ENCODE measurements at regions not wholly inside any gene's neighbourhood (a gene's known extent, or its start where the extent isn't known, plus 50 kb on each side); places are given as distances from the start of the nearest gene placed in this dataset.

- CTCF ChIA-PET (ENCODE audit: unreplicated experiment): no interaction called here
- TF ChIP-seq CTCF (conservative IDR thresholded peaks at IDR 0.05; ENCODE audit: low read length): no peak
- TF ChIP-seq EZH2phosphoT487 (IDR thresholded peaks at IDR 0.05; ENCODE audit: borderline replicate concordance, low read depth, low read length): no peak
- BruUV-seq (replicated peaks): no TSS peak
- Histone ChIP-seq H3K36me3 (ENCODE audit: insufficient read depth, low read length) (no peaks in the 10 kb centered on the region), H3K9me2 (ENCODE audit: insufficient read depth, low read length) (no peaks in the 10 kb centered on the region), H3K9me3 (ENCODE audit: low read length) (peaks cover 5% of the 10 kb centered on the region; the same call in 1 of the 2 replicates), H3K4me3 (ENCODE audit: low read depth, low read length, poor library complexity, severe bottlenecking) (no peak overlapping the region), H2AFZ (ENCODE audit: low read length) (no peak overlapping the region), H3K79me2 (ENCODE audit: insufficient read depth, low read depth, low read length) (no peaks in the 10 kb centered on the region), H3K4me2 (ENCODE audit: low read length) (no peak overlapping the region), H3K27ac (ENCODE audit: low read depth, low read length, poor library complexity, severe bottlenecking) (no peak overlapping the region), H3K4me1 (ENCODE audit: insufficient read depth, low read length, poor library complexity, severe bottlenecking) (no peaks in the 10 kb centered on the region), H4K20me1 (ENCODE audit: insufficient read depth, low read length) (no peaks in the 10 kb centered on the region)
- DNase-seq (ENCODE audit: low spot score): no peak
- intact Hi-C loops (cut with micrococcal nuclease; ENCODE audit: unreplicated experiment): no loop called here
- POLR2A ChIA-PET: interaction anchor here (0.5 to 0.7 kb wide), 2 partner anchors 246 to 788 kb away, joined by 3 read pairs; no protein-coding TSS in a partner anchor
These were observed 337.9 kb upstream of the KITLG start for GRCh38 chr12:88918161-88918560.

GRCh38 chr12:88914967-88915366, 334.7 kb upstream of the KITLG start:
- Histone ChIP-seq H3K36me3 (ENCODE audit: insufficient read depth, low read length) (no peaks in the 10 kb centered on the region), H3K4me2 (ENCODE audit: low read length) (no peak overlapping the region), H3K9me3 (ENCODE audit: low read length) (peaks cover 5% of the 10 kb centered on the region; the same call in 1 of the 2 replicates), H4K20me1 (ENCODE audit: insufficient read depth, low read length) (no peaks in the 10 kb centered on the region), H3K79me2 (ENCODE audit: insufficient read depth, low read depth, low read length) (no peaks in the 10 kb centered on the region), H2AFZ (ENCODE audit: low read length) (no peak overlapping the region), H3K4me3 (ENCODE audit: low read depth, low read length, poor library complexity, severe bottlenecking) (no peak overlapping the region), H3K9me2 (ENCODE audit: insufficient read depth, low read length) (no peaks in the 10 kb centered on the region), H3K4me1 (ENCODE audit: insufficient read depth, low read length, poor library complexity, severe bottlenecking) (no peaks in the 10 kb centered on the region), H3K27ac (ENCODE audit: low read depth, low read length, poor library complexity, severe bottlenecking) (no peak overlapping the region)
- BruUV-seq (replicated peaks): no TSS peak
- POLR2A ChIA-PET: no interaction called here
- DNase-seq (ENCODE audit: low spot score): no peak
- intact Hi-C loops (cut with micrococcal nuclease; ENCODE audit: unreplicated experiment): no loop called here
- CTCF ChIA-PET (ENCODE audit: unreplicated experiment): no interaction called here
- no peak for TF ChIP-seq CTCF (conservative IDR thresholded peaks at IDR 0.05; ENCODE audit: low read length)
- TF ChIP-seq EZH2phosphoT487 (IDR thresholded peaks at IDR 0.05; ENCODE audit: borderline replicate concordance, low read depth, low read length): no peak

- intact Hi-C loops (cut with micrococcal nuclease; ENCODE audit: unreplicated experiment): no loop called here
- Histone ChIP-seq H3K4me1 (ENCODE audit: insufficient read depth, low read length, poor library complexity, severe bottlenecking) (no peaks in the 10 kb centered on the region), H3K9me2 (ENCODE audit: insufficient read depth, low read length) (no peaks in the 10 kb centered on the region; the same call in 1 of the 2 replicates), H3K4me2 (ENCODE audit: low read length) (no peak overlapping the region), H3K4me3 (ENCODE audit: low read depth, low read length, poor library complexity, severe bottlenecking) (no peak overlapping the region), H3K79me2 (ENCODE audit: insufficient read depth, low read depth, low read length) (no peaks in the 10 kb centered on the region), H3K36me3 (ENCODE audit: insufficient read depth, low read length) (no peaks in the 10 kb centered on the region), H3K27ac (ENCODE audit: low read depth, low read length, poor library complexity, severe bottlenecking) (no peak overlapping the region), H2AFZ (ENCODE audit: low read length) (no peak overlapping the region), H4K20me1 (ENCODE audit: insufficient read depth, low read length) (no peaks in the 10 kb centered on the region), H3K9me3 (ENCODE audit: low read length) (peaks cover 5% of the 10 kb centered on the region; the same call in 1 of the 2 replicates)
- TF ChIP-seq EZH2phosphoT487 (IDR thresholded peaks at IDR 0.05; ENCODE audit: borderline replicate concordance, low read depth, low read length) (no peak), CTCF (conservative IDR thresholded peaks at IDR 0.05; ENCODE audit: low read length) (no peak)
- DNase-seq (ENCODE audit: low spot score): no peak
- no TSS peak for BruUV-seq (replicated peaks)
- ChIA-PET CTCF (ENCODE audit: unreplicated experiment) (no interaction called here), POLR2A (interaction anchor here (0.7 kb wide), 1 partner anchor 35 kb away, joined by 3 read pairs; no protein-coding TSS in a partner anchor)
These were observed 329.2 kb upstream of the KITLG start for GRCh38 chr12:88909510-88909909.
